K562 (cell line): ENCODE measurements at regions not wholly inside any gene's neighbourhood (a gene's known extent, or its start where the extent isn't known, plus 50 kb on each side); places are given as distances from the start of the nearest gene placed in this dataset.
A peak's percentile ranks its signal among the peaks of the same experiment; 100 is the strongest.

Experiments used
- CBX1 ChIP-seq: sonication (generic); IDR thresholded peaks from 2 replicates; pipeline ENCODE4 v1.6.1; 2016; ENCODE audit warnings: antibody characterized with exemption, low read depth, mild to moderate bottlenecking
- CHCHD3 ChIP-seq: fragments of 250-450 bp; sonication (Bioruptor Pico); IDR thresholded peaks from 2 replicates; pipeline ENCODE4 v2.1.2; 2022; ENCODE audit warnings: mild to moderate bottlenecking
- E2F6 ChIP-seq, 2 experiments: IDR thresholded peaks; 2 replicates each; pipeline ENCODE4 v1.6.1; 2011; ENCODE audit warnings: borderline replicate concordance in 1 of 2, control low read depth in 1 of 2, low read depth in 1 of 2, low read length in 1 of 2, mild to moderate bottlenecking in 1 of 2, mixed read lengths in 1 of 2, moderate library complexity in 1 of 2; ENCODE audit not compliant: insufficient read depth in 1 of 2, insufficient read length in 1 of 2, poor library complexity in 1 of 2, severe bottlenecking in 1 of 2; ENCODE audit errors: extremely low read depth in 1 of 2
- EP400 ChIP-seq: fragments of 450-650 bp; IDR thresholded peaks from 2 replicates; pipeline ENCODE4 v1.6.1; 2017; ENCODE audit warnings: antibody characterized with exemption, mild to moderate bottlenecking, moderate library complexity
- GTF2A2 ChIP-seq: IDR thresholded peaks from 2 replicates; pipeline ENCODE4 v1.6.1; 2016; ENCODE audit warnings: mild to moderate bottlenecking, missing genetic modification characterization, missing compliant biosample characterization
- GTF2F1 ChIP-seq: IDR thresholded peaks from 2 replicates; pipeline ENCODE4 v1.6.1; 2011; ENCODE audit warnings: low read depth, low read length, improper control_type of control experiment
- HNRNPUL1 ChIP-seq: fragments of 200-400 bp; formaldehyde crosslinking; IDR thresholded peaks from 2 replicates; pipeline ENCODE4 v1.6.1; 2017; ENCODE audit warnings: low read length
- ID3 ChIP-seq, 2 experiments: fragments of 250-450 bp in 1 of 2; fragments of 450-650 bp in 1 of 2; sonication (Bioruptor Pico) in 1 of 2; IDR thresholded peaks; 2 replicates each; pipeline versions ENCODE4 v1.6.1 to v1.8.0; 2016 to 2021; ENCODE audit warnings: mild to moderate bottlenecking in 2 of 2, moderate library complexity in 2 of 2, missing compliant biosample characterization in 1 of 2, missing genetic modification characterization in 1 of 2
- KDM1A ChIP-seq, 2 experiments: fragments of 450-650 bp; IDR thresholded peaks; 2 replicates each; pipeline ENCODE4 v1.6.1; 2016; ENCODE audit warnings: mild to moderate bottlenecking in 2 of 2
- KLF6 ChIP-seq: fragments of 250-450 bp; sonication (Bioruptor Pico); IDR thresholded peaks from 2 replicates; pipeline ENCODE4 v1.4.0; 2020; ENCODE audit warnings: mild to moderate bottlenecking, moderate library complexity, borderline replicate concordance
- NCOA2 ChIP-seq, 2 experiments: fragments of 450-650 bp; IDR thresholded peaks; 2 replicates each; pipeline ENCODE4 v1.6.1; 2018; ENCODE audit warnings: mild to moderate bottlenecking in 2 of 2, moderate library complexity in 1 of 2; ENCODE audit not compliant: partially characterized antibody in 2 of 2
- RBBP5 ChIP-seq: fragments of 200-600 bp; sonication (generic); IDR thresholded peaks from 2 replicates; pipeline ENCODE4 v1.6.1; 2012; ENCODE audit warnings: borderline replicate concordance, mild to moderate bottlenecking, low read length, control low read depth, inconsistent platforms; ENCODE audit not compliant: insufficient read depth, poor library complexity, severe bottlenecking
- SMAD4 ChIP-seq: fragments of 250-450 bp; sonication (Bioruptor Pico); conservative IDR thresholded peaks from 2 replicates; pipeline ENCODE4 v1.8.0; 2021; ENCODE audit warnings: inconsistent platforms, mild to moderate bottlenecking, moderate library complexity
- TEAD1 ChIP-seq, 2 experiments: fragments of 450-650 bp in 1 of 2; sonication (generic) in 1 of 2; formaldehyde crosslinking; IDR thresholded peaks; 2 replicates each; pipeline versions ENCODE4 v1.4.0 to v1.8.0; 2020 to 2022; ENCODE audit warnings: mild to moderate bottlenecking in 2 of 2, missing genetic modification reagents in 1 of 2
- TSHZ1 ChIP-seq: fragments of 250-450 bp; sonication (Bioruptor Pico); IDR thresholded peaks from 2 replicates; pipeline ENCODE4 v1.4.0; 2020; ENCODE audit warnings: mild to moderate bottlenecking, moderate library complexity
- ZKSCAN1 ChIP-seq: fragments of 150-350 bp; IDR thresholded peaks from 2 replicates; pipeline ENCODE4 v1.6.1; 2016; ENCODE audit warnings: low read depth, low read length
- ZNF766 ChIP-seq: fragments of 200-800 bp; sonication (Bioruptor generic); conservative IDR thresholded peaks from 2 replicates; pipeline ENCODE4 v1.6.1; 2016; ENCODE audit warnings: missing genetic modification characterization, missing compliant biosample characterization
- ZNF77 ChIP-seq: fragments of 250-450 bp; sonication (Bioruptor Pico); IDR thresholded peaks from 2 replicates; pipeline ENCODE4 v1.5.0; 2020
- TF ChIP-seq, protein P1 (sequence below): fragments of 200-800 bp; sonication (Bioruptor generic); IDR thresholded peaks from 2 replicates; pipeline ENCODE4 v1.6.1; 2017; ENCODE audit warnings: missing genetic modification characterization, missing compliant biosample characterization
- TF ChIP-seq, protein P2 (sequence below): IDR thresholded peaks from 2 replicates; pipeline ENCODE4 v1.6.1; 2011; ENCODE audit not compliant: insufficient read length; ENCODE audit errors: extremely low read depth

- TF ChIP-seq CHCHD3 (CRISPR knock-in tag) (no peak), NCOA2 (IDR thresholded peaks at IDR 0.05; ENCODE audit: partially characterized antibody in 2 of 2) (no peak), ZKSCAN1 (0 out of 2 replicates have a peak, but pooled peaks have one; percentile 17), ZNF766 (CRISPR knock-in tag) (peak; percentile 78; the same call in 1 of the 2 replicates), EP400 (peak; percentile 57; the same call in 1 of the 2 replicates), HNRNPUL1 (no peak), ID3 (CRISPR knock-in tag; IDR thresholded peaks at IDR 0.05) (no peak), ID3 (tag; IDR thresholded peaks at IDR 0.05) (peak; percentile 23; the same call in 1 of the 2 replicates), TEAD1 (CRISPR knock-in tag; IDR thresholded peaks at IDR 0.05) (peak in 1 of 2 experiments; percentile 65; a peak in 1 of 4 replicates), KLF6 (CRISPR knock-in tag) (peak; percentile 24; the same call in 1 of the 2 replicates), E2F6 (IDR thresholded peaks at IDR 0.05; ENCODE audit: borderline replicate concordance in 1 of 2, extremely low read depth in 1 of 2, insufficient read depth in 1 of 2, insufficient read length in 1 of 2, low read depth in 1 of 2, low read length in 1 of 2, poor library complexity in 1 of 2, severe bottlenecking in 1 of 2) (peak; percentile 54 to 67), SMAD4 (CRISPR knock-in tag) (peak; percentile 90), KDM1A (IDR thresholded peaks at IDR 0.05) (peak; percentile 65 to 81), RBBP5 (peak; percentile 16), GTF2A2 (no peak), ZNF77 (CRISPR knock-in tag) (no peak), CBX1 (no peak), GTF2F1 (0 out of 2 replicates have a peak, but pooled peaks have one; percentile 33), TSHZ1 (CRISPR knock-in tag) (peak; percentile 16; the same call in 1 of the 2 replicates)
- TF ChIP-seq, protein P1, sequence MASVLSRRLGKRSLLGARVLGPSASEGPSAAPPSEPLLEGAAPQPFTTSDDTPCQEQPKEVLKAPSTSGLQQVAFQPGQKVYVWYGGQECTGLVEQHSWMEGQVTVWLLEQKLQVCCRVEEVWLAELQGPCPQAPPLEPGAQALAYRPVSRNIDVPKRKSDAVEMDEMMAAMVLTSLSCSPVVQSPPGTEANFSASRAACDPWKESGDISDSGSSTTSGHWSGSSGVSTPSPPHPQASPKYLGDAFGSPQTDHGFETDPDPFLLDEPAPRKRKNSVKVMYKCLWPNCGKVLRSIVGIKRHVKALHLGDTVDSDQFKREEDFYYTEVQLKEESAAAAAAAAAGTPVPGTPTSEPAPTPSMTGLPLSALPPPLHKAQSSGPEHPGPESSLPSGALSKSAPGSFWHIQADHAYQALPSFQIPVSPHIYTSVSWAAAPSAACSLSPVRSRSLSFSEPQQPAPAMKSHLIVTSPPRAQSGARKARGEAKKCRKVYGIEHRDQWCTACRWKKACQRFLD (CRISPR knock-in tag), result peak; percentile 67; the same call in 1 of the 2 replicates
- TF ChIP-seq, protein P2, sequence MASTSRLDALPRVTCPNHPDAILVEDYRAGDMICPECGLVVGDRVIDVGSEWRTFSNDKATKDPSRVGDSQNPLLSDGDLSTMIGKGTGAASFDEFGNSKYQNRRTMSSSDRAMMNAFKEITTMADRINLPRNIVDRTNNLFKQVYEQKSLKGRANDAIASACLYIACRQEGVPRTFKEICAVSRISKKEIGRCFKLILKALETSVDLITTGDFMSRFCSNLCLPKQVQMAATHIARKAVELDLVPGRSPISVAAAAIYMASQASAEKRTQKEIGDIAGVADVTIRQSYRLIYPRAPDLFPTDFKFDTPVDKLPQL, result no peak
Observed at GRCh38 chr1:234544087-234544579, 65.2 kb upstream of the TARBP1 start (continued).
